ENCODE measurements at regions not wholly inside any gene's neighbourhood (a gene's known extent, or its start where the extent isn't known, plus 50 kb on each side); places are given as distances from the start of the nearest gene placed in this dataset.

DNA sequence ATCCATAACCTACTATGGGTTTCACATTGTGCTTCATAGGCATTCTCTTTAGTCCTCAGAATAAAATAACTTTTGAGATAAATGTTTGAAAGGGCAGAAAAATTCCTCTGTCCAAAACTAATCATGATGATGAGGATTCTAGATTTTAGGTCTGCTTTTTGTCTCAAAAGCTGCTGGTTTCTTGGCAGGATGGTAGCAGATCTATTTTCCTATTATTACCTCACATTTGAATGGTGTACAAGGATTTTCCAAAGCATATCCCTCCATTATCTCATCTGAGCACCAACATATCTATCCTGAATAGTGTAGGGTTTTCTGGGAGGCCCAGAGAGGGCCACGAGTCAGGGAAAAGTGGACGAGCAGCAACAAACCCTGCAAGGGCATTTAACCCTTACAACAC, 201.9 kb downstream of the PLPP3 start:
- TF ChIP-seq EZH2 (IDR thresholded peaks at IDR 0.05; ENCODE audit: low read length, missing control alignments), result no peak
- TF ChIP-seq, protein P1, sequence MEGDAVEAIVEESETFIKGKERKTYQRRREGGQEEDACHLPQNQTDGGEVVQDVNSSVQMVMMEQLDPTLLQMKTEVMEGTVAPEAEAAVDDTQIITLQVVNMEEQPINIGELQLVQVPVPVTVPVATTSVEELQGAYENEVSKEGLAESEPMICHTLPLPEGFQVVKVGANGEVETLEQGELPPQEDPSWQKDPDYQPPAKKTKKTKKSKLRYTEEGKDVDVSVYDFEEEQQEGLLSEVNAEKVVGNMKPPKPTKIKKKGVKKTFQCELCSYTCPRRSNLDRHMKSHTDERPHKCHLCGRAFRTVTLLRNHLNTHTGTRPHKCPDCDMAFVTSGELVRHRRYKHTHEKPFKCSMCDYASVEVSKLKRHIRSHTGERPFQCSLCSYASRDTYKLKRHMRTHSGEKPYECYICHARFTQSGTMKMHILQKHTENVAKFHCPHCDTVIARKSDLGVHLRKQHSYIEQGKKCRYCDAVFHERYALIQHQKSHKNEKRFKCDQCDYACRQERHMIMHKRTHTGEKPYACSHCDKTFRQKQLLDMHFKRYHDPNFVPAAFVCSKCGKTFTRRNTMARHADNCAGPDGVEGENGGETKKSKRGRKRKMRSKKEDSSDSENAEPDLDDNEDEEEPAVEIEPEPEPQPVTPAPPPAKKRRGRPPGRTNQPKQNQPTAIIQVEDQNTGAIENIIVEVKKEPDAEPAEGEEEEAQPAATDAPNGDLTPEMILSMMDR (conservative IDR thresholded peaks at IDR 0.05 in 1 of 2, IDR thresholded peaks at IDR 0.05 in 1 of 2; ENCODE audit: low read depth in 1 of 2, low read length in 2 of 2), result no peak
